ENCODE measurements at regions not wholly inside any gene's neighbourhood (a gene's known extent, or its start where the extent isn't known, plus 50 kb on each side); places are given as distances from the start of the nearest gene placed in this dataset.

GRCh38 chr3:127102587-127102986, 90.3 kb upstream of the PRR23E start:
- no peak for TF ChIP-seq CTCF (IDR thresholded peaks at IDR 0.05)
- no peaks in the 10 kb centered on the region for H3K36me3 ChIP-seq
- no peaks in the 10 kb centered on the region for H3K4me1 ChIP-seq
- H3K4me3 ChIP-seq = no peak overlapping the region
- no peak overlapping the region for H3K27ac ChIP-seq
- DNase-seq = no peak
- H3K9ac ChIP-seq (ENCODE audit: low read depth in 2 of 2, low read length in 2 of 2) = no peak overlapping the region
- H3K9me3 ChIP-seq = no peaks in the 10 kb centered on the region
- H3K27me3 ChIP-seq = no peaks in the 10 kb centered on the region
- intact Hi-C loops (cut with DNase I) = no loop called here

GRCh38 chr3:127103080-127103479, 89.9 kb upstream of the PRR23E start:
- no peak for DNase-seq
- no peaks in the 10 kb centered on the region for H3K4me1 ChIP-seq
- no peak overlapping the region for H3K4me3 ChIP-seq
- H3K36me3 ChIP-seq = no peaks in the 10 kb centered on the region
- intact Hi-C loops (cut with DNase I) = no loop called here
- no peaks in the 10 kb centered on the region for H3K9me3 ChIP-seq
- H3K27ac ChIP-seq = no peak overlapping the region
- TF ChIP-seq CTCF (IDR thresholded peaks at IDR 0.05) = no peak
- no peak overlapping the region for H3K9ac ChIP-seq (ENCODE audit: low read depth in 2 of 2, low read length in 2 of 2)
- no peaks in the 10 kb centered on the region for H3K27me3 ChIP-seq

GRCh38 chr3:127104586-127104985, 88.3 kb upstream of the PRR23E start:
- intact Hi-C loops (cut with DNase I) = no loop called here
- no peak for DNase-seq
- Histone ChIP-seq H3K4me1 (no peaks in the 10 kb centered on the region), H3K9ac (ENCODE audit: low read depth in 2 of 2, low read length in 2 of 2) (no peak overlapping the region), H3K9me3 (no peaks in the 10 kb centered on the region), H3K36me3 (no peaks in the 10 kb centered on the region), H3K27me3 (no peaks in the 10 kb centered on the region), H3K27ac (no peak overlapping the region), H3K4me3 (no peak overlapping the region)
- TF ChIP-seq CTCF (IDR thresholded peaks at IDR 0.05) = no peak

GRCh38 chr3:127105587-127105986, 87.3 kb upstream of the PRR23E start:
- no peak overlapping the region for H3K4me3 ChIP-seq
- no peaks in the 10 kb centered on the region for H3K9me3 ChIP-seq
- H3K27ac ChIP-seq = no peak overlapping the region
- no peaks in the 10 kb centered on the region for H3K4me1 ChIP-seq
- DNase-seq = no peak
- no peak for TF ChIP-seq CTCF (IDR thresholded peaks at IDR 0.05)
- H3K27me3 ChIP-seq = no peaks in the 10 kb centered on the region
- H3K9ac ChIP-seq (ENCODE audit: low read depth in 2 of 2, low read length in 2 of 2) = no peak overlapping the region
- intact Hi-C loops (cut with DNase I) = no loop called here
- no peaks in the 10 kb centered on the region for H3K36me3 ChIP-seq

- no peak for TF ChIP-seq CTCF (IDR thresholded peaks at IDR 0.05)
- H3K27me3 ChIP-seq = no peaks in the 10 kb centered on the region
- H3K4me3 ChIP-seq = no peak overlapping the region
- no peaks in the 10 kb centered on the region for H3K36me3 ChIP-seq
- intact Hi-C loops (cut with DNase I) = no loop called here
- H3K4me1 ChIP-seq = no peaks in the 10 kb centered on the region
- no peak overlapping the region for H3K9ac ChIP-seq (ENCODE audit: low read depth in 2 of 2, low read length in 2 of 2)
- no peak overlapping the region for H3K27ac ChIP-seq
- DNase-seq = no peak
- H3K9me3 ChIP-seq = no peaks in the 10 kb centered on the region
Measured at GRCh38 chr3:127106053-127106452, 86.9 kb upstream of the PRR23E start.

- intact Hi-C loops (cut with DNase I) = no loop called here
Measured at GRCh38 chr3:127106456-127106855, 86.5 kb upstream of the PRR23E start.

More at GRCh38 chr3:127106456-127106855, 86.5 kb upstream of the PRR23E start:
- Histone ChIP-seq H3K27ac (no peak overlapping the region), H3K4me3 (no peak overlapping the region), H3K4me1 (no peaks in the 10 kb centered on the region), H3K27me3 (no peaks in the 10 kb centered on the region), H3K9ac (ENCODE audit: low read depth in 2 of 2, low read length in 2 of 2) (no peak overlapping the region), H3K36me3 (no peaks in the 10 kb centered on the region), H3K9me3 (no peaks in the 10 kb centered on the region)
- no peak for DNase-seq
- no peak for TF ChIP-seq CTCF (IDR thresholded peaks at IDR 0.05)

Data from colonic mucosa (tissue), 4 donors.